Left colon (tissue), 2 donors: ENCODE measurements at regions not wholly inside any gene's neighbourhood (a gene's known extent, or its start where the extent isn't known, plus 50 kb on each side); places are given as distances from the start of the nearest gene placed in this dataset.

ENCODE experiments used
- ATAC-seq: fragments of 200-7000 bp; cut with Tn5 transposase; one replicate; pipeline ENCODE4 v1.9.1; 2020; ENCODE audit warnings: mild to moderate bottlenecking, moderate library complexity
- DNase-seq, 2 donors: peaks; one replicate each; pipeline ENCODE4 v3.0.0-alpha.2; 2020
- intact Hi-C, 2 donors: fragments of 100-400 bp; cut with DNase I in 1 of 2; cut with micrococcal nuclease in 1 of 2; formaldehyde crosslinking; loops; one replicate each; pipeline versions ENCODE4 v1.11.2 to v1.14.0; 2022; cut with DNase I, micrococcal nuclease
- donor health status: DM: no; HTN: no; CAD: no.
- donor health status: DM: yes; HTN: yes; CAD: no.

GRCh38 chr2:120921457-120921856, 185.8 kb downstream of the GLI2 start:
- no peak for ATAC-seq
- no peak for DNase-seq
- intact Hi-C loops = no loop called here

- intact Hi-C loops = no loop called here
- ATAC-seq = no peak
- DNase-seq = no peak
These were observed 187.1 kb downstream of the GLI2 start for GRCh38 chr2:120922571-120923332.

- no peak for ATAC-seq
- intact Hi-C loops = no loop called here
- no peak for DNase-seq
These were observed 187.8 kb downstream of the GLI2 start for GRCh38 chr2:120923426-120923825.

GRCh38 chr2:120924924-120925323, 189.3 kb downstream of the GLI2 start:
- ATAC-seq (no peak), DNase-seq (no peak)
- intact Hi-C loops = no loop called here

GRCh38 chr2:120926463-120927264, 191.0 kb downstream of the GLI2 start:
- DNase-seq (no peak), ATAC-seq (no peak)
- intact Hi-C loops = no loop called here

- no peak for ATAC-seq
- intact Hi-C loops = no loop called here
- no peak for DNase-seq
These were observed 191.6 kb downstream of the GLI2 start for GRCh38 chr2:120927265-120927628.

- intact Hi-C loops = no loop called here
- ATAC-seq (no peak), DNase-seq (no peak)
These were observed 194.2 kb downstream of the GLI2 start for GRCh38 chr2:120929829-120930228.

GRCh38 chr2:120930236-120930635, 194.6 kb downstream of the GLI2 start:
- DNase-seq = no peak
- no peak for ATAC-seq
- intact Hi-C loops = no loop called here

- no peak for DNase-seq
- intact Hi-C loops = no loop called here
- no peak for ATAC-seq
These were observed 195.2 kb downstream of the GLI2 start for GRCh38 chr2:120930864-120931263.

- intact Hi-C loops = no loop called here
- DNase-seq (no peak), ATAC-seq (no peak)
These were observed 196.8 kb downstream of the GLI2 start for GRCh38 chr2:120932472-120932871.

GRCh38 chr2:120932881-120933280, 197.2 kb downstream of the GLI2 start:
- ATAC-seq = no peak
- no peak for DNase-seq
- intact Hi-C loops = no loop called here

- peak in 1 of 2 donors; percentile 15 for DNase-seq
- intact Hi-C loops = no loop called here
- peak; percentile 30 for ATAC-seq
These were observed 198.3 kb downstream of the GLI2 start for GRCh38 chr2:120933693-120934573.

GRCh38 chr2:120934574-120935338, 199.1 kb downstream of the GLI2 start:
- ATAC-seq (peak; percentile 85), DNase-seq (peak; percentile 50 to 70)
- intact Hi-C loops = no loop called here

- peak; percentile 72 for ATAC-seq
- intact Hi-C loops = no loop called here
- peak; percentile 38 to 41 for DNase-seq
These were observed 200.0 kb downstream of the GLI2 start for GRCh38 chr2:120935339-120936313.

- no peak for DNase-seq
- intact Hi-C loops = no loop called here
- ATAC-seq = no peak
These were observed 201.0 kb downstream of the GLI2 start for GRCh38 chr2:120936476-120937334.

GRCh38 chr2:120937686-120938044, 202.0 kb downstream of the GLI2 start:
- no peak for DNase-seq
- intact Hi-C loops = no loop called here
- no peak for ATAC-seq
